ENCODE measurements at regions not wholly inside any gene's neighbourhood (a gene's known extent, or its start where the extent isn't known, plus 50 kb on each side); places are given as distances from the start of the nearest gene placed in this dataset.

DNA sequence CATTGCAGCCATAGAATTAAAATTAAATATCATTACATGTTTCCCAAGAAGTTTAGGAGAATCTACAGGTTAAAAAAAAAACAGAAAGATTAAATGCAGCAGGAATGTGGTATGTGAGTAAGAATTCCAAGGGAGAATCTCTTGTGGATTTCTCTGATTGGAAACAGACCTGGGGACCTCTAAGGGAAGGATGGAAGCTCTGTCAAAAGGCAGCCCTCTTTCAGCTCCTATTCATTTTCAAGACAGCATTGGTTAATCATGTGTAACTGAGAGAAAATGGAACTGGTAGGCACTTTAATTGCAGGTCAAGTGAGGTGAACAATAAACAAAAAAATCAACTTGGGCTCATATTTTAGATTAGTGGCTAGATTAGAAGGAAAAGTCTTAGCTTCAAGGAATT lies 81.4 kb upstream of the MTPN start:
- no peak for DNase-seq

DNA sequence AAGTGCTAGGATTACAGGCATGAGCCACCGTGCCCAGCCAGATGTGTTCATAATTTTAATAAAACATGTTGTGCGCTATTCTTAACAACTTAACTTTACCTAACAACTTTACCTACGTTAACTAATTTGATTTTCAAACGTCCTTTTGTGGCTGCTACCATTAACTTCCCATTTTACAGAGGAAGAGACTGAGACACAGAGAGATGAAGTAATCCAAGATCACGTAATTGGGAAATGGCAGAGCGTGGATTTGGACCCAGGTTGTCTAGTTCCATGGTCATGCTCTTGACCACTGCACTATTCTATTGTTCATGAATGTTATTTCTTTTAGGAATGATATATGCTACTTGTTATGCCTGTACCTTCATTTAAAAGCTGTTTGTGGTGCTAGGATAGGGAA lies 80.3 kb upstream of the MTPN start:
- DNase-seq = no peak

DNA sequence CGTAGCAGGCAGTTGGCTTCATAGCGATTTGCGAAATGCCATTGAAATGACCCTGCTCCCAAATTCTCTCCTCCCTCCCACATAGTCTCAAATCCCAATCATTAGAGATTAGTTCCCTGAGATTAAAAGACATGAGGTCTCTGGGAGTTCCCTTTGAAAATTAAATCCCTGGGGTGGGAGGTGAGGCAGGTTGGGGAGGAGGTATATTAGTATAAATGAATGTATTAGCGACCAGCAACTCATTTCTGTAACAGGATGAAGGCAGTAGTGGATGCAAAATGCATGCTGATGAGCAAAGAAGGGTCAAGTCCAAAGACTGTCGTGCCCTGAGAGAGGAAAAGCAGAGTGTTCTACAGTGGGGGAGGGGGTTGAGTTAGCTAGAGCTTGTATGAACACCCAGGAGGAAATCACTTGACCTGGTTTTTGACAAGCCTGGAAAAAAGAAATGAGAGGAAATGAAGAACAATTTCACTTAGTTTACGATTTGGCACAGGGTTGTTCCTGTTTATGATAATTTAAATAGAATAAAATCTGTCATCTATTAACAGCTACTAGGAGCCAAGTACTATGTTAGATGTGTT lies 79.6 kb upstream of the MTPN start:
- no peak for DNase-seq

DNA sequence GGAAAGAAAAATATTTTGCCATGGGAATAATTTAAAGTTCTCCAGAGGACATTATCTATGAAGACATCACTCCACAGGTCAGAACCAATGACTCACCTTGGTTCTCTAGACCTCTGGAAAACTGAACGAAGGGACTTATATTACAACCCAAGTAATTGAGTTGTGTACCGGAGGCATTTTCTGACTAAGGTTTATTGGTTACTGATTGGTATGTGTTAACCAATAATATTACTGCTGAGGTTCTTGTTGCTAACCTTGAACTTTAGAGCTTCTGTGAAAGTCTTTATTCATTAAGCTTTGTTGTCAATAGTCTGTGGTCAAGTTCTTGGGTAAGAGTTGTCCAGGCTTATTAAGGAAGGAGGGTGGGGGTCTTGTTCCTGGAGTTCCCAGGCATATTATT lies 78.1 kb upstream of the MTPN start:
- DNase-seq = no peak

DNA sequence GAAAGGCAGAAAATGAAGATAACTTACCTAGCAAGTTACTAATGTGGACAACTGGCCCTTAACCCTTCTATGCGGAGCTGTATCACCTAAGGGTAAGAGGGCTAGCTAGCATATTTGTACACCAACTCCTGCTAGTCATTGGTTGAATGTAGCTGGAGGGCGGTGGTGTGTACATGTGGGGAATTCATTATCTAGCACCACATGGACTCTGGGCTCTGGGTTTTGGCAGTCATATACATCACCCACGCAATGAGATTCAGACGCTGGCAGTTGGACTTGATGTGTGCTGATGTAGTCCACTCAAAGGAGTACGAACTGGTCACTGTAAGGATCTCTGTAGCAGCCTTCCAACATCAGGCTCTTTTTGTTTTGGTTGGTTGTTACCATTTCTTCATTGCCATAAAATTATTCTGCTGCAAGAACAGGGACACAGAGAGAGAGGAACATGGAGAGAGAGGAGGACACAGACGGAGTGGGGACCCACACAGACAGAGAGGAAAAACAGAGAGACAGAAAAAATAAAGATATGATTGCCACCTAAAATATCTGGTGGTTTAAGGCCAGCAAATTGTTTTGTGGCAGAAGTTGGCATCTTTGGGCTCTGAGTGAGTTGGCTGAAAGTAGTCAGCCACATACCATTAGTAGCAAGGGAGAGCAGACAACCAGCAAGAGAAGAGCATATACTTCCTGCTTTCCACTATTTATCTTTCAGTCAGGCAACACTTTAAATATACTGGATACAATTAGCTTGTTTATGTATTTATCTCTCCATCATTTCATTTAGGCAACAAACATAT lies 76.7 kb upstream of the MTPN start:
- no peak for DNase-seq

DNA sequence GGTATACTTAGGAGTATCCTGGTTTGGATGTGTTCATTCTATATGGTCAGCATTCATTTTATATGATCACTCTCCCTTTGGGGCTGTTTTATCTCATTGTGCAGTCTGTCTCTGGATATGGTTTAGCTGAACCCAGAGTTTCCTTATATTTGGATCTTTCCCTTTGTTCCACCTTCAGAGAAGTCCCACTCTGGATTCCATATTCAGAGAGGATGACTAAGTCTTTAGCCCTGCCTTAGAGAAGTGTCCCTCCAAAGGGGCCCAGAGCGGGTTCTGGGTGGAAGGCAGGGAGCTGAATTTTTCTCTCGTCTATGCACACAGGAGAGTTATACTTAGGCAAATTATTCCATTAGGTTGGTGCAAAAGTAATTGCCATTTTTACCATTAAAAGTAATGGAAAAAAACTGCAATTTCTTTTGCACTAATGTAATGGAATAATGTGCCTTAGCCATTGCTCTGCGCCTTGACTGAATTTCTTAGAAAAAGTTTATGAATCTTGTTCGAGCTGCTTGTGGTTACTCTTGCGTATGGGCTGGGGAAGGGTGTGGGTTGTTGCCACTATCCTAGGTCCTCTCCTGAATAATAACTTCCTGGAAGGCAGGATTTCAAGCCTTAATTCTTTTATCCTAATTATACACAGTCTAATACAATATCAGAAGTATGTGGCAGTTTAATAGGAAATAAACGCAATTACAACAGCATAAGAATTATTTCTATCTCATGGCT lies 74.2 kb upstream of the MTPN start:
- no peak for DNase-seq

DNA sequence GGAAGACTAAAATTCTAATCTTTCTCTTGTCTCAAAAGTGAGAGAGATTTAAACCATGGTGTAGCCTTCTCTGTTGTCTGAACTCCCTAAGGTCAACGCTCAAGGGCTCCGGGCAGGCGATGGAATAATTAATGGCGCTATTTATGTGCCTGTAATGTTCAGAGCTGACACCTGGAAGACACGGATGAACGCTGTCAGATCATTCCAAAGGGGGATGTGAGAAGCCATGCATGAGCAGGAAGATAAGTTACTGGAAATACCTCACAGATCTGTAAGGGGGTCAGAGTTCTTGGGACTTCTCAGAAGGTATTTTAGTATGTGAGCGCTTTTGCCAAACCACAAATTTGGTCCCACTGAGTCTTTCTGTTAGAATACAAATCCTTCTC lies 73.3 kb upstream of the MTPN start:
- DNase-seq = no peak

DNA sequence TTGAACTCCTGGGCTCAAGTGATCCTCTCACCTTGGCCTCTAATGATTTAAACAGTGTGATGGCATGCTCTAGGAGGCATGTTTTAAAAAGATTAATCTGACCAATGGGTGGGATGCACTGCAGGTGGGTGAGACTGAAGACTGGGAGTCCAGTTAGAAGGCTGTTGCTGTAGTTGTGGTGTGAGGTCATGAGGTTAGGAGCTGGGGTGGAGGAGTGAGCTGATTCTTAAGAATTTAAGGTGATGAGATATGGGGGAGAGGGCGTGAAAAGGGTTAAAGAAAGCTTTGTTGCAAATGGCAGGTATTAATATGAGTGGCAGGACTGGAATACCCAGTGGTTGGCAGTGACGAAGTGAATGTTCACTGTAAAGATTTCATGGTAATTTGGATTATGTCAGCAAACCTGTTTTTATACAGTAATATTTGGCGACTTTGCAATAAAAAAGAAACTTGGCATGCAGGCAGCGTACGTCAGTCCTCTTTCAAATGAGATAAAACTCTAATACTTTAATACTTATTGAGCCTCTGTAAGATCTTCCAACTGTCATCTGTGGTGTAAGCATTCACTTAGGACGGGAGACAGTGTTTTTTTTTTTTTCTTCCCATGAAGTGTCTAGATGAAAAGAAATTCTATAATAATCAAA lies 72.8 kb upstream of the MTPN start:
- no peak for DNase-seq

DNA sequence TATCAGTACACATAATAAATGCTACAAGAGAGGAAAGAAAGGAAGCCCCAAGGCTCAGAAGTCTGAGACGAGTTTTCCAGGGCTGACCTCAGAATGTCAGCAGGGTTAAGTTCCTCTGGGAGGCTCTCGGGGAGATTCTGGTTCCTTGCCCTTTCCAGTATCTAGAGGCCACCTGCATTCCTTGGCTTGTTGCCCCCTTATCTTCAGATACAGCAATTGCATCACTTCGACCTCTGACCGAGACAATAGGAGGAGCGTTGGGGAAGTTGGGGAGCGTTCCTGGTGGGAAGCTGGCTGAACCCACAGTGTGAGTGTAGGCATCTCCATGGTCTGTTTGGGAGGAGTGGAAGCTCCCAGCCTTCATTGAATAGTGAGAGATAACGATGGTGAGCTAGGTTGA lies 72.0 kb upstream of the MTPN start:
- DNase-seq = no peak

DNA sequence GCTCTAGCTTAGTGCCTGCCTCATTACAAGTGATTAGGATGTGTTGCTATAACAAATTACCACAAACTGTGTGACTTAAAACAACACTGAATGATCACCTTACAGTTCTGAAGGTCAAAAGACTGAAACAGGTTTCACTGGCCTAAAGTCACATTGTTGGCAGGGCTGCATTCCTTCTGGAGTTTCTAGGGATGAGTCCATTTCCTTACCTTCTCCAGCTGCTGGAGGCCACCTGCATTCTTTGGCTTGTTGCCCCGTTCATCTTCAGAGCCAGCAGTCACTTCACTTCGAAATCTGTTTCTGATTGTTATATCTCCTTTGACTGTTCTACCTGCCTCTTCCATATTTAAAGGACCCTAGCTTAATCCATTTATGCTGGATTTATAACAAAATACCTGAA lies 69.4 kb upstream of the MTPN start:
- no peak for DNase-seq

DNA sequence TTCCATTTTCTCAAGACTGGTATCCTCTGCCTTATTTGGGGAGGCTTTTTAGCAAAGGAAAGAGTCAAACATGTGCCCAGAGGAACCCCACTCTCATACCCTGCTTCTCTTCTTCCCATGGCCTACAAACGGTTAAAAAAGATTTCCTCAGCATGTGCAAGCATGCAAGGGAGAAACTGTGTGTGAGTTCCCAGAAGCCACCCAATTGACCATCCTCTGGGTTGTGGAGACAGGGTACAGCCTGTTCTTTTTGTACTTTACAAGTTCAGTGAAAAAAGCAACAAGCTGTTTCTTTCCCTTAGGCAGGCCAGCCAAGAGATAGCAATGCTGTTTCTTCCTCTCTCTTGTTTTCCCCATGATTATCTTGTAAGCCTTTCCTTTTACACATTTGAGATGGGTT lies 68.8 kb upstream of the MTPN start:
- DNase-seq = no peak

DNA sequence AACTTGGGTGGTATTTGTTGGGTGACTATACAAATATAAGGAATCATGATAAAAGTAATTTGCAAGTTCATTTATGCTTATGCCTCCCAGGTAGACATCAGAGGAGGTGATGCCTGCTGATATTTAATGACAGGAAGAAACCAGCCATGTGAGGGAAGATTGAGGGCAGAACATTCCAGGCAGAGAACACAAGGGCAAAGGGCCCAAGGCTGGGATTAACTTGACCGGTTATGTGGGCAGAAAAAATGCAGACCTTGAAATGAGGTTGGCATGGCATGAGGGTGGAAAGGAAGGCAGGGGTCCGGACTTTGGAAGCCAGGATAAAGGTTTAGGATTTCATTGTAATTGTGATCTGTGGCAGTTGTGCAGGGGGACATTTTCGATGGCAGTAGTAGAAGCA lies 68.0 kb upstream of the MTPN start:
- DNase-seq = no peak

DNA sequence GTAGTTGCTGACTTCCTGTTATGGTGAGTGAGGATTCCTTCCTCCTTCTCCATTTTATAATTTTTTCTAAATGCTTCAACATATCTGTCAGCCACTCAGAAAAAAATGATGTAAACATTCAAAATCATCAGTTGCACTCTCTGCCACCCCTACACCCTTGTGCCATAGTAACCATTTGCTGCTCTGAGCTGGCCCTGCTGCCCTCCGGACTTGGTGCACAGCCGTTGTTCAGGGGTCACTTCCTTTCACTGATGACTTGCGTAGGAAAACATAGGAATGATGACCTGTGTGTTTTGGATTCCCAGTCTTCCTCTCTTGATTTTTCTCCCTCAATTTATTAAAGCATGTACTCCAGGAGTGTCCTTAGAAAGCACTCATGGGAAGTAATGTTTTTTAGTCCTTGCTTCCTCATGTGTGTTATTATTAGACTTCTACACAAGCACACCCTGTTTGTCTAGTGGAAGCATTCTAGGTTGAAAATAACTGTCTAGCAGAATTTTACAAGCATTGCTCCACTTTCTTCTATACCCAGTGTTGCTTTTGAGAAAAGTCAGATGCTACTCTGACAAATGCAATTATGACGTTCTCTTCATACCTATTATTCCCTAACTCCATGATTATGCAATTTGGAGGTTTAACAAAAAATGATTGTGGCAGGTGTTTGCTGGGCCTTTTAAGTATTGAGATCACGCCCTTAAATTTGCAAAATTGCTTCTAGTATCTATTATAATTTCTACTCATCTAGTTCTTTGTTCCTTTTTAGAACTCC lies 62.6 kb upstream of the MTPN start:
- no peak for DNase-seq

DNA sequence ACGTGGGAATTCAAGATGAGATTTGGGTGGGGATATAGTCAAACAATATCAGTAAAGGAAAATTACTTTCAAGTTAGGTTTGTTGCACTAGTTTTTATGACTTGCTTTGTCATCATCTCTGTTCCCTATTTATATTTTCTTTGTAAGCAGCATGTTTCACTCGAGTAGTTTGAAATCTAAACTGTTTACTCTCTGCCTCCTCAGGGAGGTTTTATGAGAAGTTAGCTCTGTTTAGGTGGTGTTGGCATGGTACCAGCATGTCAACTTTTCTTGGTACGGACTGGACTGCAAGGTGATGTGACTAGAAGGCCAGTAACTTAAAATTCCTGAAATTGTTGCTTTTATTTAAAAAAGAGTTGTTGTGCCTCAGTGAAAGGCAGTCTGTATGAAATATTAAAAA lies 59.2 kb upstream of the MTPN start:
- no peak for DNase-seq

DNA sequence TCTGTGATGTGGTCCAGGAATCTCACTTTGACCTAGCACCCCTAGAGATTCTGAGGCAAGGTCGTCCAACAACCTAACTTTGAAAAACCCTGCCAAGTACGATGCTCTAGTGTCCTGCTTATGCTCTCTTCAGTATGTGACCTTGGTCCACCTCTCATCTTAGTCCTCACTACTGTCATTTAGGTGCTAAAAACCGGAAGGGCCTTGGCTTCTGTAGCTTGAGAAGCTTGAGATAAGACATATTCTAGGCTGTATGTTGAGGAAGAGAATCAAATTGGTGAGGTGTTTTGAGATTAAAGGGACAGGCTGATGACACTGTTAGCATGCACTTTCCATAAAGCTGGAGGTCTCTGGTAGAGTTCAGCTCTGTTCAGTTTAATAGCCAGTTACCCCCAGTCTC lies 57.0 kb upstream of the MTPN start:
- no peak for DNase-seq

DNA sequence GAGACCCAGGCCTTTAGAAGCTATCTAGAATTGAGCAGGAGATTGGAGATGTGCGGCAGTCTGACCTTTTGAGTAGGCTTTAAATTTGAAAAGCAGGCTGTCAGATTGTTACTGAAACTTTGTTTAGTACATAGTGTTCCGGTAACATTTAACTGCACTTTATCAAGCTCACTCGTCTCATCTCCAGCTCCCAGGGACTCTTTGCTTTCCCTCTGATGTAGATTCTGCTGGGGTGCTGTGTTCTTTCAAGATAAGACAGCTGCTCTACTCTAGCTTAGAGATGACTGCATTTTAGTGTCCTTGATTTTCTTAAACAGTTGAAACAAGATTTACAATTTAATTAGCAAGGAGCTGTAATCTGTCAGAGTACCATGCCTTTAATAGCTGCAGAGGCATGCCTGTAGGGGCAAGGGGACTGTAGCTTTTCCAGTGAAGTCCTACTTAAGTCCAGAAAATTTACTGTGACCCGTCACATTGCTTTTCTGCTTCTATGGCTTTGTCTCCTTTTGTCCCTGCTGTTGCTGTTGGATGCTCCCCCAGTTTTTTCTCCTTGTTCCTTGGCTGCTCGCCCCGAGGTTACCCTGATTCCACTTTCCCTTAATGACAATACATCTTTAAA lies 56.4 kb upstream of the MTPN start:
- no peak for DNase-seq

DNA sequence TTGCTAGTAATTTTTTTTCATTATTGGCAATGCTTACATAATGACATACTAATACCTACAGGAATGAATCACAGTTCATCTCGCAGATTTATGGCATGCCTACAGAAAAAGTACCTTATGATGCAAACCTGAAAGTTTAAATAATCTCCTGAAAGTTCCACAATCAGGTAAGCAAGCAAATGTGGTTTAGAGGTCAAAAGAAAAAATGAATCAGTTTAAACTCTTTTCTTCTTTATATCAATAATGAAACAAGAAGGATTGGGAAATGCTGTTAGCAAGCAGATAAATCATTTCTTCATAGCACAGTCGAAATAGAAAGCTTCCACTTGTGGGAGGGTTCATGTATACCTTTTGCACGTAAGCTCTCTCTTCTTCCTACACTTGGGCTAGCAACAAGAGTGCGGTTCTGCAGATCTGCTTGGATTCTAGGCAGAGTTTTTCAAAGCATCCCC lies 53.7 kb upstream of the MTPN start:
- no peak for DNase-seq

DNA sequence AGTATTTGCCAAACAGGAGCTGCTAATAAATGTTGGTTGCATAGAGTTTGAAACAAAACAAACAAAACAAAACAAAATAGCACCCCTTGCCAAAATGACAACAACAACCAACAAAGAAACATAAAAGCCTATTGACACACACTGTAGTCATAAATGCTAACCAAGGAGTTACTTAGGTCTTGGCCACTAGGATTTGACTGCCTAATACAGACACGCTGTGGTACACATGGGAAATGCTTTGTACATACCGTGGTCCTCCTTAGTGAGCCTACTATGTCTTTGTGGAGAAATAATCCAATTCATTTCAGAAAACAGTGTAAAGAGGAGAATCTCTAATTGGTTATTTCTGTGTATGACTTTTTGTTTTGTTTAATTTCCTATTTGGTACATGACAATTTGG lies 53.2 kb upstream of the MTPN start:
- no peak for DNase-seq

DNA sequence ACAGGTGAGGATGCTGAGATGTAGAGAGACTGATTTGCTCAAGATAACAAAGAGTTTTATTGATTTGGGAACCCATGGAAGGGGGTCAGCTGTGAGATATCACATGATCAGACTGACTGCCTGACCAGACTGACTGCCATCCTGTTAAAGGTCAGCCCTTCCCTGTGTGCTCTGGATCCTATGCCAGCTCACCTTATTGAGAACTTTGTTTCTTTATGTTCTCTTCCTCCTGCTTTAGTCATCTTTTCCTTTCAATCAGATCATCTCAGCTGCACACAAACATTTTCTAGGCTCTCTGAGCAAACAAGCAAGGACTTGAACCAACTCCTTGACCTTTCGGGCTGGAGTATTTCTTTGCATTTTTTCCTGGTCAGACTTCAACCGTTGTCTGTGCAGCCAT lies 50.0 kb upstream of the MTPN start:
- DNase-seq = no peak

Data from activated effector memory CD4-positive, alpha-beta T cell treated with Interleukin-2 at 50 U/mL for 16 hours (primary cell).